Chondrocyte (in vitro differentiated cells): ENCODE measurements at regions not wholly inside any gene's neighbourhood (a gene's known extent, or its start where the extent isn't known, plus 50 kb on each side); places are given as distances from the start of the nearest gene placed in this dataset.

Experiments
- DNase-seq: peaks from one replicate; pipeline ENCODE4 v3.0.0; 2021; ENCODE audit warnings: mixed read lengths, low spot score
- H3K27ac Mint-ChIP-seq: one replicate; pipeline ENCODE4 v1.8.0; 2021; ENCODE audit warnings: mild to moderate bottlenecking, moderate library complexity, mixed read lengths; ENCODE audit not compliant: unreplicated experiment
- H3K27me3 Mint-ChIP-seq: 2 replicates; pipeline ENCODE4 v1.8.0; 2021; ENCODE audit warnings: low read depth, mixed read lengths
- H3K36me3 Mint-ChIP-seq: 2 replicates; pipeline ENCODE4 v1.8.0; 2021; ENCODE audit warnings: low read depth, mixed read lengths
- H3K4me1 Mint-ChIP-seq: 2 replicates; pipeline ENCODE4 v1.8.0; 2021; ENCODE audit warnings: low read depth, mild to moderate bottlenecking, mixed read lengths
- H3K4me3 Mint-ChIP-seq: one replicate; pipeline ENCODE4 v1.8.0; 2021; ENCODE audit warnings: mild to moderate bottlenecking, moderate library complexity, mixed read lengths; ENCODE audit not compliant: unreplicated experiment
- H3K9me3 Mint-ChIP-seq: 2 replicates; pipeline ENCODE4 v1.8.0; 2021; ENCODE audit warnings: low read depth, mixed read lengths
- TF ChIP-seq, protein P1 (sequence below): fragments of 200-600 bp; sonication (generic); IDR thresholded peaks from 2 replicates; pipeline ENCODE4 v1.5.0; 2021; ENCODE audit warnings: antibody characterized with exemption, mild to moderate bottlenecking, moderate library complexity

DNA sequence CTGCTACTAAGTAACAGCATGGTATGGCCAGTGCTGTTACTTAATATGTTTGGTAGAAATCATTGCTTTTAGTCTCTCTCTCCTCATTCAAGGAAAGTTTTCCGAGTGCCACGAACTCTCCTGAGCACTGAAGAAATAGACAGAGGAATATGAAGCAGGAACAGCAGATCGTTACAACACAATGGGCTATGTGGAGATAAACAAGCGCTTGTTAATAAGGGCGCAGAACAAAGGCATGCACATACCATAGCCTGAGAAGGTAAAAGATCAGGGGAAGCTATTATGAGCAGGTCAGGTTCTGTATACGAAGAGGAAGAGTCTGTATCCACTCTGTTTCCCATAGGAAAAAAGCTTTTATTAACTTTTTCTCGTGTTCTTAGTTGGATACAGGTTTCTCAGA lies 156.2 kb upstream of the CPNE8 start:
- Mint-ChIP-seq H3K4me3 (no peak overlapping the region), H3K4me1 (no peaks in the 10 kb centered on the region), H3K27me3 (peaks cover 4% of the 10 kb centered on the region), H3K27ac (no peak overlapping the region), H3K36me3 (no peaks in the 10 kb centered on the region), H3K9me3 (no peaks in the 10 kb centered on the region)
- TF ChIP-seq, protein P1, sequence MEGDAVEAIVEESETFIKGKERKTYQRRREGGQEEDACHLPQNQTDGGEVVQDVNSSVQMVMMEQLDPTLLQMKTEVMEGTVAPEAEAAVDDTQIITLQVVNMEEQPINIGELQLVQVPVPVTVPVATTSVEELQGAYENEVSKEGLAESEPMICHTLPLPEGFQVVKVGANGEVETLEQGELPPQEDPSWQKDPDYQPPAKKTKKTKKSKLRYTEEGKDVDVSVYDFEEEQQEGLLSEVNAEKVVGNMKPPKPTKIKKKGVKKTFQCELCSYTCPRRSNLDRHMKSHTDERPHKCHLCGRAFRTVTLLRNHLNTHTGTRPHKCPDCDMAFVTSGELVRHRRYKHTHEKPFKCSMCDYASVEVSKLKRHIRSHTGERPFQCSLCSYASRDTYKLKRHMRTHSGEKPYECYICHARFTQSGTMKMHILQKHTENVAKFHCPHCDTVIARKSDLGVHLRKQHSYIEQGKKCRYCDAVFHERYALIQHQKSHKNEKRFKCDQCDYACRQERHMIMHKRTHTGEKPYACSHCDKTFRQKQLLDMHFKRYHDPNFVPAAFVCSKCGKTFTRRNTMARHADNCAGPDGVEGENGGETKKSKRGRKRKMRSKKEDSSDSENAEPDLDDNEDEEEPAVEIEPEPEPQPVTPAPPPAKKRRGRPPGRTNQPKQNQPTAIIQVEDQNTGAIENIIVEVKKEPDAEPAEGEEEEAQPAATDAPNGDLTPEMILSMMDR, result no peak
- no peak for DNase-seq

GRCh38 chr12:39048395-39048794 lies 143.0 kb upstream of the CPNE8 start:
- H3K4me1 Mint-ChIP-seq, result no peaks in the 10 kb centered on the region
- no peak overlapping the region for H3K27ac Mint-ChIP-seq
- no peaks in the 10 kb centered on the region for H3K9me3 Mint-ChIP-seq
- H3K27me3 Mint-ChIP-seq, result no peaks in the 10 kb centered on the region
- no peaks in the 10 kb centered on the region for H3K36me3 Mint-ChIP-seq
- TF ChIP-seq, protein P1, result no peak
- H3K4me3 Mint-ChIP-seq, result no peak overlapping the region
- no peak for DNase-seq

DNA sequence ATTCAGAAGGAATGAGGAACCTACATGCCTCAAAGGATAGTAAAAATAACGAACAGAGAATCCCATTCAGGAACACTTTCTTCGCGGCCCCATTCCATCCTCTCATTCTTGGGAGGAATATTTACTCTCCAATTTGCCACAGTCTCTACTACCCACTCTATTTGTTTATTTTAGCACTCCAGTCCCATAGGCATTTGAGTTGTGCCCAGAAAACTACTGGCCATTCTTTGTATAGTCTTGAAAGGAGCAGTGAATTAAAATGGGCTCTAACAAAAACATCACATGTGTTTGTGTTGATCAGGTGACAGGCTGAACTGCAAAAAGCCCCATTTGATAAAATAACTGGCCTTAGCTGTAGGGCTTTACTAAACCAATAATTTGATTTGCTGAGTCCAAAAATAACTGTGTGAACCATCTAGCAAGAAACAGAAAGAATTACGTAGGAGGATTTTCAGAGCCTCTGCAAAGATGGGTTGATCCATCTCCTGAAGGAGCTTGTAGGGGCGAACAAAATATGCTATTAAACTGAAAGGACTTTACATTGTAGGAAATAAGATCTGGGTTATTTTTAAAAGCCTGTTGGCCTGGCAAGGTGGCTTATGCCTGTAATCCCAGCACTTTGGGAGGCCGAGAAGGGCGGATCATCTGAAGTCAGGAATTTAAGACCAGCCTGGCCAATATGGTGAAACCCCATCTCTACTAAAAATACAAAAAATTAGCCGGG lies 142.3 kb upstream of the CPNE8 start:
- Mint-ChIP-seq H3K27me3 (no peaks in the 10 kb centered on the region), H3K36me3 (no peaks in the 10 kb centered on the region), H3K9me3 (no peaks in the 10 kb centered on the region), H3K4me1 (no peaks in the 10 kb centered on the region), H3K4me3 (no peak overlapping the region), H3K27ac (no peak overlapping the region)
- TF ChIP-seq, protein P1, result no peak
- no peak for DNase-seq

- no peak overlapping the region for H3K4me3 Mint-ChIP-seq
- no peaks in the 10 kb centered on the region for H3K27me3 Mint-ChIP-seq
- no peak for DNase-seq
- no peaks in the 10 kb centered on the region for H3K36me3 Mint-ChIP-seq
- TF ChIP-seq, protein P1, result no peak
- no peak overlapping the region for H3K27ac Mint-ChIP-seq
- no peaks in the 10 kb centered on the region for H3K4me1 Mint-ChIP-seq
- no peaks in the 10 kb centered on the region for H3K9me3 Mint-ChIP-seq
Observed at GRCh38 chr12:39044754-39045153, 139.4 kb upstream of the CPNE8 start.

- no peaks in the 10 kb centered on the region for H3K27me3 Mint-ChIP-seq
- H3K4me3 Mint-ChIP-seq, result no peak overlapping the region
- H3K4me1 Mint-ChIP-seq, result no peaks in the 10 kb centered on the region
- H3K27ac Mint-ChIP-seq, result no peak overlapping the region
- H3K36me3 Mint-ChIP-seq, result no peaks in the 10 kb centered on the region
- H3K9me3 Mint-ChIP-seq, result no peaks in the 10 kb centered on the region
- TF ChIP-seq, protein P1, result no peak
- DNase-seq, result no peak
Observed at GRCh38 chr12:39043424-39043822, 138.0 kb upstream of the CPNE8 start.
